Left ventricle myocardium inferior (tissue), 1 donor: ENCODE measurements at regions not wholly inside any gene's neighbourhood (a gene's known extent, or its start where the extent isn't known, plus 50 kb on each side); places are given as distances from the start of the nearest gene placed in this dataset.

Source experiments
- DNase-seq: peaks from one replicate; pipeline ENCODE4 v3.0.0-alpha.2; 2020
- H3K27ac ChIP-seq: fragments of 200-600 bp; replicated peaks from 2 replicates; pipeline ENCODE4 v1.8.0; 2021
- H3K27me3 ChIP-seq: fragments of 200-600 bp; 2 replicates; pipeline ENCODE4 v1.8.0; 2021; ENCODE audit warnings: low read depth
- H3K36me3 ChIP-seq: fragments of 200-600 bp; 2 replicates; pipeline ENCODE4 v1.8.0; 2021
- H3K4me1 ChIP-seq: fragments of 200-600 bp; 2 replicates; pipeline ENCODE4 v1.8.0; 2021
- H3K4me3 ChIP-seq: fragments of 200-600 bp; 2 replicates; pipeline ENCODE4 v1.8.0; 2021; ENCODE audit warnings: mild to moderate bottlenecking, moderate library complexity
- H3K9me3 ChIP-seq: fragments of 200-600 bp; replicated peaks from 2 replicates; pipeline ENCODE4 v1.8.0; 2021
- intact Hi-C: fragments of 100-400 bp; cut with micrococcal nuclease; formaldehyde crosslinking; loops from one replicate; pipeline ENCODE4 v1.11.0; 2022
- TF ChIP-seq, protein P1 (sequence below): fragments of 200-600 bp; IDR thresholded peaks from 2 replicates; pipeline ENCODE4 v1.8.0; 2021; ENCODE audit warnings: antibody characterized with exemption, mild to moderate bottlenecking, borderline replicate concordance
- donor health status: DM: no; HTN: yes; CAD: no; lungs with severe emphysema.

GRCh38 chr12:87930033-87930432 lies 99.2 kb downstream of the C12orf50 start:
- TF ChIP-seq, protein P1, sequence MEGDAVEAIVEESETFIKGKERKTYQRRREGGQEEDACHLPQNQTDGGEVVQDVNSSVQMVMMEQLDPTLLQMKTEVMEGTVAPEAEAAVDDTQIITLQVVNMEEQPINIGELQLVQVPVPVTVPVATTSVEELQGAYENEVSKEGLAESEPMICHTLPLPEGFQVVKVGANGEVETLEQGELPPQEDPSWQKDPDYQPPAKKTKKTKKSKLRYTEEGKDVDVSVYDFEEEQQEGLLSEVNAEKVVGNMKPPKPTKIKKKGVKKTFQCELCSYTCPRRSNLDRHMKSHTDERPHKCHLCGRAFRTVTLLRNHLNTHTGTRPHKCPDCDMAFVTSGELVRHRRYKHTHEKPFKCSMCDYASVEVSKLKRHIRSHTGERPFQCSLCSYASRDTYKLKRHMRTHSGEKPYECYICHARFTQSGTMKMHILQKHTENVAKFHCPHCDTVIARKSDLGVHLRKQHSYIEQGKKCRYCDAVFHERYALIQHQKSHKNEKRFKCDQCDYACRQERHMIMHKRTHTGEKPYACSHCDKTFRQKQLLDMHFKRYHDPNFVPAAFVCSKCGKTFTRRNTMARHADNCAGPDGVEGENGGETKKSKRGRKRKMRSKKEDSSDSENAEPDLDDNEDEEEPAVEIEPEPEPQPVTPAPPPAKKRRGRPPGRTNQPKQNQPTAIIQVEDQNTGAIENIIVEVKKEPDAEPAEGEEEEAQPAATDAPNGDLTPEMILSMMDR: no peak
- intact Hi-C loops: no loop called here
- no peak for DNase-seq

GRCh38 chr12:87929346-87929745 lies 99.9 kb downstream of the C12orf50 start:
- no peak for DNase-seq
- TF ChIP-seq, protein P1: no peak
- Histone ChIP-seq H3K36me3 (no peaks in the 10 kb centered on the region), H3K9me3 (no peaks in the 10 kb centered on the region), H3K4me1 (no peaks in the 10 kb centered on the region), H3K27me3 (peaks cover 6% of the 10 kb centered on the region), H3K4me3 (no peak overlapping the region), H3K27ac (no peak overlapping the region)
- intact Hi-C loops: no loop called here

More at GRCh38 chr12:87930033-87930432, 99.2 kb downstream of the C12orf50 start:
- Histone ChIP-seq H3K36me3 (no peaks in the 10 kb centered on the region), H3K4me1 (no peaks in the 10 kb centered on the region), H3K9me3 (no peaks in the 10 kb centered on the region), H3K27ac (no peak overlapping the region), H3K27me3 (peaks cover 6% of the 10 kb centered on the region), H3K4me3 (no peak overlapping the region)

- TF ChIP-seq, protein P1: no peak
- peaks cover 6% of the 10 kb centered on the region for H3K27me3 ChIP-seq
Measured at GRCh38 chr12:87928031-87928430, 101.2 kb downstream of the C12orf50 start.

GRCh38 chr12:87925021-87925420 lies 104.2 kb downstream of the C12orf50 start:
- H3K27ac ChIP-seq: no peak overlapping the region
- peaks cover 6% of the 10 kb centered on the region for H3K27me3 ChIP-seq
- TF ChIP-seq, protein P1: no peak
- no peaks in the 10 kb centered on the region for H3K4me1 ChIP-seq
- no peak overlapping the region for H3K4me3 ChIP-seq
- no peaks in the 10 kb centered on the region for H3K36me3 ChIP-seq
- no peak for DNase-seq
- H3K9me3 ChIP-seq: no peaks in the 10 kb centered on the region
- intact Hi-C loops: no loop called here

More at GRCh38 chr12:87928031-87928430, 101.2 kb downstream of the C12orf50 start:
- Histone ChIP-seq H3K4me1 (no peaks in the 10 kb centered on the region), H3K36me3 (no peaks in the 10 kb centered on the region), H3K4me3 (no peak overlapping the region), H3K27ac (no peak overlapping the region), H3K9me3 (no peaks in the 10 kb centered on the region)
- intact Hi-C loops: no loop called here
- no peak for DNase-seq

DNA sequence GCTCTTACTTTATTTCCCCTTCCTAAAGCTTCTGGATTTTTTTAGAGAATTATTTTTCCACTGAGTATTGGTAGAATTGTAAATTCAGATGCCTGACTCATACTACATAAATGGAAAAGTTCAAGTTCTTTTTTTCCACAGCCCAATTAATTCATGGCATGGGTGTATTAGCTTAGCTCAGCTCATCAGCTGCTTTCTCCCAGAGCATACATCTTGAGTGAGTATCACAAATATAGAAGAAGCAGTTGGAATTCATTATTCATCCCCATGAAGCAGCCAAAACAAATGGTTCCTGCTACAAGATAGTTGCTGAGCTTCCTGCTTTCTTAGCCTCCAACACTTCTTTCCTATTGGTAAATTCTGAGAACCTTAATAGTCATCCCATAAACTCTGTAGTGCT lies 105.1 kb downstream of the C12orf50 start:
- Histone ChIP-seq H3K4me1 (no peaks in the 10 kb centered on the region), H3K36me3 (no peaks in the 10 kb centered on the region), H3K27ac (no peak overlapping the region), H3K27me3 (peaks cover under 1% of the 10 kb centered on the region), H3K9me3 (no peaks in the 10 kb centered on the region), H3K4me3 (no peak overlapping the region)
- intact Hi-C loops: no loop called here
- no peak for DNase-seq
- TF ChIP-seq, protein P1: no peak

GRCh38 chr12:87923361-87923760 lies 105.8 kb downstream of the C12orf50 start:
- intact Hi-C loops: no loop called here
- Histone ChIP-seq H3K27me3 (no peaks in the 10 kb centered on the region), H3K27ac (no peak overlapping the region), H3K4me1 (no peaks in the 10 kb centered on the region), H3K4me3 (no peak overlapping the region), H3K9me3 (no peaks in the 10 kb centered on the region), H3K36me3 (no peaks in the 10 kb centered on the region)
- TF ChIP-seq, protein P1: no peak
- no peak for DNase-seq
